Stimulated activated naive B cell treated with anti-CD40 and anti-IgM and Interleukin-4, amounts not matched to agents 10 μg/mL and 1 μg/mL and 100 μg/mL, for 72 hours (primary cell): ENCODE measurements at regions not wholly inside any gene's neighbourhood (a gene's known extent, or its start where the extent isn't known, plus 50 kb on each side); places are given as distances from the start of the nearest gene placed in this dataset.
"Not testable (repeated sequence)": the region's sequence is repeated elsewhere in the genome, so short reads cannot be mapped to it uniquely, and the experiment has no call there.

Experiments used
- ATAC-seq, 2 donors: fragments of 150-1000 bp; cut with Tn5 transposase; replicated peaks; 2 replicates each; pipeline ENCODE4 v1.10.0; 2021; ENCODE audit warnings: moderate library complexity in 1 of 2
- DNase-seq: peaks from one replicate; pipeline ENCODE4 v3.0.0; 2021
- H3K27ac Mint-ChIP-seq: one replicate; pipeline ENCODE4 v1.8.0; 2022; ENCODE audit warnings: mild to moderate bottlenecking, mixed read lengths
- H3K27me3 Mint-ChIP-seq, 2 donors: one replicate each; pipeline ENCODE4 v1.8.0; 2022; ENCODE audit warnings: mixed read lengths in 2 of 2
- H3K36me3 Mint-ChIP-seq, 2 donors: one replicate each; pipeline ENCODE4 v1.8.0; 2022; ENCODE audit warnings: mixed read lengths in 2 of 2, mild to moderate bottlenecking in 1 of 2
- H3K4me1 Mint-ChIP-seq, 2 donors: one replicate each; pipeline ENCODE4 v1.8.0; 2022; ENCODE audit warnings: mixed read lengths in 2 of 2, mild to moderate bottlenecking in 1 of 2
- H3K4me3 Mint-ChIP-seq, 2 donors: one replicate each; pipeline ENCODE4 v1.8.0; 2022; ENCODE audit warnings: mild to moderate bottlenecking in 2 of 2, mixed read lengths in 2 of 2, moderate library complexity in 1 of 2
- H3K9me3 Mint-ChIP-seq, 2 donors: one replicate each; pipeline ENCODE4 v1.8.0; 2022; ENCODE audit warnings: mixed read lengths in 2 of 2, mild to moderate bottlenecking in 1 of 2

- H3K4me1 Mint-ChIP-seq: no peaks in the 10 kb centered on the region
- no peaks in the 10 kb centered on the region for H3K9me3 Mint-ChIP-seq
- no peaks in the 10 kb centered on the region for H3K27me3 Mint-ChIP-seq
- ATAC-seq (no peak), DNase-seq (no peak)
- H3K27ac Mint-ChIP-seq: no peak overlapping the region
- H3K4me3 Mint-ChIP-seq: no peak overlapping the region
- H3K36me3 Mint-ChIP-seq: no peaks in the 10 kb centered on the region
Observed at GRCh38 chr9:26129217-26129616, 451.0 kb upstream of the TUSC1 start.

GRCh38 chr9:26125693-26126092 is 447.4 kb upstream of the TUSC1 start:
- Mint-ChIP-seq H3K27me3 (no peaks in the 10 kb centered on the region), H3K4me1 (no peaks in the 10 kb centered on the region), H3K4me3 (no peak overlapping the region), H3K27ac (no peak overlapping the region), H3K36me3 (no peaks in the 10 kb centered on the region), H3K9me3 (peaks cover 0 to under 1% of the 10 kb centered on the region in 2 donors)
- ATAC-seq (no peak), DNase-seq (no peak)

- H3K27me3 Mint-ChIP-seq, ATAC-seq, H3K4me1 Mint-ChIP-seq, H3K36me3 Mint-ChIP-seq, H3K4me3 Mint-ChIP-seq, DNase-seq, H3K9me3 Mint-ChIP-seq, H3K27ac Mint-ChIP-seq: not testable (repeated sequence)
Observed at GRCh38 chr9:26116085-26116484, 437.8 kb upstream of the TUSC1 start.

- no peak overlapping the region for H3K4me3 Mint-ChIP-seq
- no peak overlapping the region for H3K27ac Mint-ChIP-seq
- H3K36me3 Mint-ChIP-seq: no peaks in the 10 kb centered on the region
- DNase-seq (no peak), ATAC-seq (no peak)
- H3K4me1 Mint-ChIP-seq: no peaks in the 10 kb centered on the region
- no peaks in the 10 kb centered on the region for H3K27me3 Mint-ChIP-seq
- peaks cover 8% of the 10 kb centered on the region in 2 donors for H3K9me3 Mint-ChIP-seq
Observed at GRCh38 chr9:26112724-26113123, 434.5 kb upstream of the TUSC1 start.

GRCh38 chr9:26086396-26086795 is 408.2 kb upstream of the TUSC1 start:
- Mint-ChIP-seq H3K4me1 (no peaks in the 10 kb centered on the region), H3K27ac (no peak overlapping the region), H3K36me3 (no peaks in the 10 kb centered on the region), H3K9me3 (peaks cover 0 to under 1% of the 10 kb centered on the region in 2 donors), H3K4me3 (no peak overlapping the region), H3K27me3 (no peaks in the 10 kb centered on the region)
- DNase-seq (no peak), ATAC-seq (no peak)

- ATAC-seq: no peak
- no peak overlapping the region for H3K4me3 Mint-ChIP-seq
- no peaks in the 10 kb centered on the region for H3K27me3 Mint-ChIP-seq
- peaks cover 1 to 6% of the 10 kb centered on the region in 2 donors for H3K9me3 Mint-ChIP-seq
- no peak overlapping the region for H3K27ac Mint-ChIP-seq
- H3K36me3 Mint-ChIP-seq: no peaks in the 10 kb centered on the region
- no peaks in the 10 kb centered on the region for H3K4me1 Mint-ChIP-seq
- no peak for DNase-seq
Observed at GRCh38 chr9:26081847-26082246, 403.6 kb upstream of the TUSC1 start.

GRCh38 chr9:26078706-26079105 is 400.5 kb upstream of the TUSC1 start:
- ATAC-seq (no peak), DNase-seq (no peak)
- Mint-ChIP-seq H3K27me3 (no peaks in the 10 kb centered on the region), H3K27ac (no peak overlapping the region), H3K4me3 (no peak overlapping the region), H3K9me3 (peaks cover 9 to 22% of the 10 kb centered on the region in 2 donors), H3K4me1 (no peaks in the 10 kb centered on the region), H3K36me3 (no peaks in the 10 kb centered on the region)

- ATAC-seq (no peak), DNase-seq (no peak)
- Mint-ChIP-seq H3K27ac (no peak overlapping the region), H3K36me3 (no peaks in the 10 kb centered on the region), H3K4me1 (no peaks in the 10 kb centered on the region), H3K27me3 (no peaks in the 10 kb centered on the region), H3K9me3 (peaks cover 9 to 25% of the 10 kb centered on the region in 2 donors), H3K4me3 (no peak overlapping the region)
Observed at GRCh38 chr9:26077860-26078259, 399.6 kb upstream of the TUSC1 start.

GRCh38 chr9:26067608-26068007 is 389.4 kb upstream of the TUSC1 start:
- DNase-seq (no peak), ATAC-seq (no peak)
- Mint-ChIP-seq H3K27me3 (no peaks in the 10 kb centered on the region), H3K27ac (no peak overlapping the region), H3K9me3 (peaks cover 0 to 5% of the 10 kb centered on the region in 2 donors), H3K36me3 (no peaks in the 10 kb centered on the region), H3K4me3 (no peak overlapping the region), H3K4me1 (no peaks in the 10 kb centered on the region)

- Mint-ChIP-seq H3K4me3 (no peak overlapping the region), H3K4me1 (no peaks in the 10 kb centered on the region), H3K27ac (no peak overlapping the region), H3K9me3 (peaks cover 0 to 3% of the 10 kb centered on the region in 2 donors), H3K27me3 (no peaks in the 10 kb centered on the region), H3K36me3 (no peaks in the 10 kb centered on the region)
- DNase-seq (no peak), ATAC-seq (no peak)
Observed at GRCh38 chr9:26066237-26066636, 388.0 kb upstream of the TUSC1 start.

GRCh38 chr9:26061948-26062575 is 383.8 kb upstream of the TUSC1 start:
- ATAC-seq: no peak
- H3K36me3 Mint-ChIP-seq: no peaks in the 10 kb centered on the region

GRCh38 chr9:26058111-26058895 is 380.1 kb upstream of the TUSC1 start:
- H3K4me3 Mint-ChIP-seq: no peak overlapping the region
- no peaks in the 10 kb centered on the region for H3K36me3 Mint-ChIP-seq

More at GRCh38 chr9:26061948-26062575, 383.8 kb upstream of the TUSC1 start:
- Mint-ChIP-seq H3K4me1 (no peaks in the 10 kb centered on the region), H3K4me3 (no peak overlapping the region), H3K27ac (no peak overlapping the region), H3K27me3 (no peaks in the 10 kb centered on the region), H3K9me3 (no peaks in the 10 kb centered on the region)
- no peak for DNase-seq

GRCh38 chr9:26057050-26057449 is 378.8 kb upstream of the TUSC1 start:
- Mint-ChIP-seq H3K27me3 (no peaks in the 10 kb centered on the region), H3K4me1 (no peaks in the 10 kb centered on the region), H3K36me3 (no peaks in the 10 kb centered on the region), H3K4me3 (no peak overlapping the region), H3K9me3 (peaks cover 0 to 2% of the 10 kb centered on the region in 2 donors), H3K27ac (no peak overlapping the region)
- DNase-seq (no peak), ATAC-seq (no peak)

More at GRCh38 chr9:26058111-26058895, 380.1 kb upstream of the TUSC1 start:
- DNase-seq (no peak), ATAC-seq (no peak)
- Mint-ChIP-seq H3K27ac (no peak overlapping the region), H3K27me3 (no peaks in the 10 kb centered on the region), H3K4me1 (no peaks in the 10 kb centered on the region), H3K9me3 (peaks cover 0 to 2% of the 10 kb centered on the region in 2 donors)

GRCh38 chr9:26054600-26055520 is 376.6 kb upstream of the TUSC1 start:
- no peak for DNase-seq
- Mint-ChIP-seq H3K36me3 (no peaks in the 10 kb centered on the region), H3K4me3 (no peak overlapping the region), H3K27ac (no peak overlapping the region), H3K4me1 (no peaks in the 10 kb centered on the region), H3K27me3 (no peaks in the 10 kb centered on the region), H3K9me3 (peaks cover 0 to 2% of the 10 kb centered on the region in 2 donors)
- ATAC-seq: no peak
